ENCODE measurements at regions not wholly inside any gene's neighbourhood (a gene's known extent, or its start where the extent isn't known, plus 50 kb on each side); places are given as distances from the start of the nearest gene placed in this dataset.

DNA sequence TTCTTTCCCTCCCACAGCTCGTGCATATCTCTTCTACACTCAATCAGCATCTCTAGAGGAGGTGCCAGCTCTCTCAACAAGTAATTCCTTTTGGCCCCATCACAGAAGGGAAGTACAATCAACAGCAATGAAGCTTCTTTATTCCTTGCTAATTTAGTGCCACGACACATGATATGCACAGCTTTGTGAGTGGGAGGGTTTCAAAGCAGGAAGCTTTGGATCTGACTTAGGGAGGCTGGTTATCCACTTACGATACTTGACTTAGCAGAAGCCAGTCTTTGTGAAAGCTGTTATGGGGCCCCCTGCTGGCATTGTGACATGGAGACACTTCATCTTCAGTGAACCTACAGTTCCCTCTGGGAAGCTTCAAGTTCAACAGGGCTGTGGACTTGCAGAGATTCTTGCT, 81.0 kb downstream of the TMEM100 start:
- no peak for TF ChIP-seq POLR2AphosphoS5 (IDR thresholded peaks at IDR 0.05; ENCODE audit: borderline replicate concordance, low read depth, low read length)
- no peak for TF ChIP-seq EZH2 (IDR thresholded peaks at IDR 0.05)
- TF ChIP-seq FOXP2 (optimal IDR thresholded peaks at IDR 0.05; ENCODE audit: control extremely low read depth, extremely low read length, insufficient read depth): no peak
